Stomach (tissue), 4 donors: ENCODE measurements at regions not wholly inside any gene's neighbourhood (a gene's known extent, or its start where the extent isn't known, plus 50 kb on each side); places are given as distances from the start of the nearest gene placed in this dataset.

ENCODE experiments used
- EP300 ChIP-seq: sonication (generic); formaldehyde crosslinking; IDR thresholded peaks from one replicate; pipeline ENCODE4 v1.6.1; 2017; ENCODE audit warnings: antibody characterized with exemption
- POLR2A ChIP-seq, 4 donors: fragments of 450-650 bp; IDR thresholded peaks; one replicate each; pipeline ENCODE4 v1.6.1; 2016; ENCODE audit warnings: antibody characterized with exemption in 4 of 4, control low read depth in 2 of 4, mild to moderate bottlenecking in 1 of 4, moderate library complexity in 1 of 4
- POLR2AphosphoS5 ChIP-seq, 3 donors: sonication (generic); formaldehyde crosslinking; IDR thresholded peaks; one replicate each; pipeline ENCODE4 v1.6.1; 2016; ENCODE audit warnings: antibody characterized with exemption in 3 of 3
- TF ChIP-seq, protein P1 (sequence below), 7 experiments: fragments of 450-650 bp in 4 of 7; fragments of 200-600 bp in 3 of 7; sonication (generic) in 3 of 7; IDR thresholded peaks; one replicate each; pipeline ENCODE4 v1.5.1; 2016 to 2019; ENCODE audit warnings: antibody characterized with exemption in 7 of 7, control low read depth in 2 of 7, mild to moderate bottlenecking in 1 of 7

DNA sequence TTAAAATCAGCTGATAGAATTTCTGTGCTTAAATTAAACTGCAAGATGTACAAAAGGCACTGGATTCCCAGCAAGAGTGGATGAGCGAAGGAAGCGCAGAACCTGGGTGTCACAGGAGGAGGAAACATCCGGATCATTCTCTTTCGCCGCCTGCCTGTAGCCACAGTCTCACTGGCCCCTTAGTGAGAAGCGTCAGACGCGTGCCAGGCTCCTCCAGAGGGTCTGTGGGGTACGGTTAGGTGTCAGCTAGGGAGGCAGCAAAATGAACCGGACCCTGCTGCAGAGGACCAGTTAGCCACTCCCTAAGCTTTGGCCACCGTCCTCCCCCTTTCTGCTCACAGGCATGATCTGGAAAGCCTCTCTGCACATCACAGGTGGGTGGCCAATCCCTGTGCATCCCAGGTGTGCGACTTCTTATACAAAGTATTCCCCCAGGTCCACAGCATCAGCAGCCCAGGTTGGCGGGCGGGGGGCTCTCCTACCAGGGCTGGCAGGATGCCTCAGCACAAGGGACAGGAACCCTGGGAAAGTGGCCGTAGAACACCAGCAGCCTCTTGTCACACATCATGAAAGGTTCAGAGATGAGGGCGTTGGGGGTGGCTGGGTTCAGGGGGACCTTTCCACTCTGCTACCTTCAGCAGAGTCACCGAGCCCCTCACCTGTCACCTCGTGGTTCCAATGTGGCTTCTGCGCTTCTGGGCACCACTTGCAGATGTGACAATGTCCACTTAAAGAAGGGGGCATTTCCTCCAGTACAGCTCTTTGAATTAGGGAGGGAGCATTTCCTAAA lies 61.1 kb upstream of the SLC66A3 start:
- TF ChIP-seq POLR2AphosphoS5 (IDR thresholded peaks at IDR 0.05) (no peak), POLR2A (IDR thresholded peaks at IDR 0.05) (no peak), EP300 (no peak)
- TF ChIP-seq, protein P1, sequence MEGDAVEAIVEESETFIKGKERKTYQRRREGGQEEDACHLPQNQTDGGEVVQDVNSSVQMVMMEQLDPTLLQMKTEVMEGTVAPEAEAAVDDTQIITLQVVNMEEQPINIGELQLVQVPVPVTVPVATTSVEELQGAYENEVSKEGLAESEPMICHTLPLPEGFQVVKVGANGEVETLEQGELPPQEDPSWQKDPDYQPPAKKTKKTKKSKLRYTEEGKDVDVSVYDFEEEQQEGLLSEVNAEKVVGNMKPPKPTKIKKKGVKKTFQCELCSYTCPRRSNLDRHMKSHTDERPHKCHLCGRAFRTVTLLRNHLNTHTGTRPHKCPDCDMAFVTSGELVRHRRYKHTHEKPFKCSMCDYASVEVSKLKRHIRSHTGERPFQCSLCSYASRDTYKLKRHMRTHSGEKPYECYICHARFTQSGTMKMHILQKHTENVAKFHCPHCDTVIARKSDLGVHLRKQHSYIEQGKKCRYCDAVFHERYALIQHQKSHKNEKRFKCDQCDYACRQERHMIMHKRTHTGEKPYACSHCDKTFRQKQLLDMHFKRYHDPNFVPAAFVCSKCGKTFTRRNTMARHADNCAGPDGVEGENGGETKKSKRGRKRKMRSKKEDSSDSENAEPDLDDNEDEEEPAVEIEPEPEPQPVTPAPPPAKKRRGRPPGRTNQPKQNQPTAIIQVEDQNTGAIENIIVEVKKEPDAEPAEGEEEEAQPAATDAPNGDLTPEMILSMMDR (IDR thresholded peaks at IDR 0.05), result no peak
